ENCODE measurements at regions not wholly inside any gene's neighbourhood (a gene's known extent, or its start where the extent isn't known, plus 50 kb on each side); places are given as distances from the start of the nearest gene placed in this dataset.

GRCh38 chr5:60023255-60023654 lies 129.7 kb upstream of the PDE4D start:
- TF ChIP-seq, protein P1, sequence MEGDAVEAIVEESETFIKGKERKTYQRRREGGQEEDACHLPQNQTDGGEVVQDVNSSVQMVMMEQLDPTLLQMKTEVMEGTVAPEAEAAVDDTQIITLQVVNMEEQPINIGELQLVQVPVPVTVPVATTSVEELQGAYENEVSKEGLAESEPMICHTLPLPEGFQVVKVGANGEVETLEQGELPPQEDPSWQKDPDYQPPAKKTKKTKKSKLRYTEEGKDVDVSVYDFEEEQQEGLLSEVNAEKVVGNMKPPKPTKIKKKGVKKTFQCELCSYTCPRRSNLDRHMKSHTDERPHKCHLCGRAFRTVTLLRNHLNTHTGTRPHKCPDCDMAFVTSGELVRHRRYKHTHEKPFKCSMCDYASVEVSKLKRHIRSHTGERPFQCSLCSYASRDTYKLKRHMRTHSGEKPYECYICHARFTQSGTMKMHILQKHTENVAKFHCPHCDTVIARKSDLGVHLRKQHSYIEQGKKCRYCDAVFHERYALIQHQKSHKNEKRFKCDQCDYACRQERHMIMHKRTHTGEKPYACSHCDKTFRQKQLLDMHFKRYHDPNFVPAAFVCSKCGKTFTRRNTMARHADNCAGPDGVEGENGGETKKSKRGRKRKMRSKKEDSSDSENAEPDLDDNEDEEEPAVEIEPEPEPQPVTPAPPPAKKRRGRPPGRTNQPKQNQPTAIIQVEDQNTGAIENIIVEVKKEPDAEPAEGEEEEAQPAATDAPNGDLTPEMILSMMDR (conservative IDR thresholded peaks at IDR 0.05; ENCODE audit: low read depth, low read length) = no peak
- no peak for TF ChIP-seq POLR2A (IDR thresholded peaks at IDR 0.05; ENCODE audit: low read depth, low read length)
- TF ChIP-seq, protein P2, sequence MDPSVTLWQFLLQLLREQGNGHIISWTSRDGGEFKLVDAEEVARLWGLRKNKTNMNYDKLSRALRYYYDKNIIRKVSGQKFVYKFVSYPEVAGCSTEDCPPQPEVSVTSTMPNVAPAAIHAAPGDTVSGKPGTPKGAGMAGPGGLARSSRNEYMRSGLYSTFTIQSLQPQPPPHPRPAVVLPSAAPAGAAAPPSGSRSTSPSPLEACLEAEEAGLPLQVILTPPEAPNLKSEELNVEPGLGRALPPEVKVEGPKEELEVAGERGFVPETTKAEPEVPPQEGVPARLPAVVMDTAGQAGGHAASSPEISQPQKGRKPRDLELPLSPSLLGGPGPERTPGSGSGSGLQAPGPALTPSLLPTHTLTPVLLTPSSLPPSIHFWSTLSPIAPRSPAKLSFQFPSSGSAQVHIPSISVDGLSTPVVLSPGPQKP (IDR thresholded peaks at IDR 0.05; ENCODE audit: borderline replicate concordance, low read depth, low read length) = no peak
- TF ChIP-seq, protein P3, sequence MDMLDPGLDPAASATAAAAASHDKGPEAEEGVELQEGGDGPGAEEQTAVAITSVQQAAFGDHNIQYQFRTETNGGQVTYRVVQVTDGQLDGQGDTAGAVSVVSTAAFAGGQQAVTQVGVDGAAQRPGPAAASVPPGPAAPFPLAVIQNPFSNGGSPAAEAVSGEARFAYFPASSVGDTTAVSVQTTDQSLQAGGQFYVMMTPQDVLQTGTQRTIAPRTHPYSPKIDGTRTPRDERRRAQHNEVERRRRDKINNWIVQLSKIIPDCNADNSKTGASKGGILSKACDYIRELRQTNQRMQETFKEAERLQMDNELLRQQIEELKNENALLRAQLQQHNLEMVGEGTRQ (IDR thresholded peaks at IDR 0.05; ENCODE audit: low read depth, low read length) = no peak
